ENCODE measurements at regions not wholly inside any gene's neighbourhood (a gene's known extent, or its start where the extent isn't known, plus 50 kb on each side); places are given as distances from the start of the nearest gene placed in this dataset.

- no peak for TF ChIP-seq CTCF (IDR thresholded peaks at IDR 0.05; ENCODE audit: unreplicated experiment)
- no peak overlapping the region for H3K27ac Mint-ChIP-seq
- peaks cover 7% of the 10 kb centered on the region for H3K9me3 Mint-ChIP-seq (ENCODE audit: low read depth)
- H3K4me3 Mint-ChIP-seq (ENCODE audit: low read depth) = no peak overlapping the region
- peaks cover 5% of the 10 kb centered on the region for H3K4me1 Mint-ChIP-seq (ENCODE audit: low read depth)
- no peaks in the 10 kb centered on the region for H3K36me3 Mint-ChIP-seq (ENCODE audit: insufficient read depth)
- H3K27me3 Mint-ChIP-seq = no peaks in the 10 kb centered on the region
- DNase-seq (ENCODE audit: low spot score, unreplicated experiment) = no peak
These were observed 736.0 kb upstream of the GRM7 start for GRCh38 chr3:6124875-6125274.

- Mint-ChIP-seq H3K27ac (no peak overlapping the region), H3K36me3 (ENCODE audit: insufficient read depth) (no peaks in the 10 kb centered on the region), H3K9me3 (ENCODE audit: low read depth) (peaks cover 7% of the 10 kb centered on the region), H3K4me1 (ENCODE audit: low read depth) (peaks cover 5% of the 10 kb centered on the region), H3K27me3 (no peaks in the 10 kb centered on the region), H3K4me3 (ENCODE audit: low read depth) (no peak overlapping the region)
- no peak for DNase-seq (ENCODE audit: low spot score, unreplicated experiment)
- TF ChIP-seq CTCF (IDR thresholded peaks at IDR 0.05; ENCODE audit: unreplicated experiment) = no peak
These were observed 735.4 kb upstream of the GRM7 start for GRCh38 chr3:6125520-6125919.

- no peak overlapping the region for H3K27ac Mint-ChIP-seq
- no peak overlapping the region for H3K4me3 Mint-ChIP-seq (ENCODE audit: low read depth)
- no peaks in the 10 kb centered on the region for H3K27me3 Mint-ChIP-seq
- DNase-seq (ENCODE audit: low spot score, unreplicated experiment) = no peak
- no peaks in the 10 kb centered on the region for H3K4me1 Mint-ChIP-seq (ENCODE audit: low read depth)
- no peaks in the 10 kb centered on the region for H3K36me3 Mint-ChIP-seq (ENCODE audit: insufficient read depth)
- H3K9me3 Mint-ChIP-seq (ENCODE audit: low read depth) = no peaks in the 10 kb centered on the region
- TF ChIP-seq CTCF (IDR thresholded peaks at IDR 0.05; ENCODE audit: unreplicated experiment) = no peak
These were observed 728.1 kb upstream of the GRM7 start for GRCh38 chr3:6132684-6133432.

- Mint-ChIP-seq H3K27me3 (no peaks in the 10 kb centered on the region), H3K4me3 (ENCODE audit: low read depth) (no peak overlapping the region), H3K36me3 (ENCODE audit: insufficient read depth) (no peaks in the 10 kb centered on the region), H3K9me3 (ENCODE audit: low read depth) (no peaks in the 10 kb centered on the region), H3K4me1 (ENCODE audit: low read depth) (no peaks in the 10 kb centered on the region), H3K27ac (no peak overlapping the region)
- TF ChIP-seq CTCF (IDR thresholded peaks at IDR 0.05; ENCODE audit: unreplicated experiment) = no peak
- no peak for DNase-seq (ENCODE audit: low spot score, unreplicated experiment)
These were observed 718.2 kb upstream of the GRM7 start for GRCh38 chr3:6142707-6143106.

GRCh38 chr3:6147883-6148282 lies 713.0 kb upstream of the GRM7 start:
- H3K36me3 Mint-ChIP-seq (ENCODE audit: insufficient read depth) = no peaks in the 10 kb centered on the region
- no peak for TF ChIP-seq CTCF (IDR thresholded peaks at IDR 0.05; ENCODE audit: unreplicated experiment)
- no peaks in the 10 kb centered on the region for H3K9me3 Mint-ChIP-seq (ENCODE audit: low read depth)
- no peak for DNase-seq (ENCODE audit: low spot score, unreplicated experiment)
- no peaks in the 10 kb centered on the region for H3K4me1 Mint-ChIP-seq (ENCODE audit: low read depth)
- H3K4me3 Mint-ChIP-seq (ENCODE audit: low read depth) = no peak overlapping the region
- no peaks in the 10 kb centered on the region for H3K27me3 Mint-ChIP-seq
- no peak overlapping the region for H3K27ac Mint-ChIP-seq
